GM19239 (cell line): ENCODE measurements at regions not wholly inside any gene's neighbourhood (a gene's known extent, or its start where the extent isn't known, plus 50 kb on each side); places are given as distances from the start of the nearest gene placed in this dataset.

Source experiments
- DNase-seq: peaks from one replicate; pipeline ENCODE4 v3.0.0; 2011; ENCODE audit warnings: low spot score; ENCODE audit not compliant: insufficient read length
- FAIRE-seq: peaks from 2 replicates; lab custom pipeline; 2011; peaks lifted over from hg19 to GRCh38; lab: Jason Lieb, UNC

DNA sequence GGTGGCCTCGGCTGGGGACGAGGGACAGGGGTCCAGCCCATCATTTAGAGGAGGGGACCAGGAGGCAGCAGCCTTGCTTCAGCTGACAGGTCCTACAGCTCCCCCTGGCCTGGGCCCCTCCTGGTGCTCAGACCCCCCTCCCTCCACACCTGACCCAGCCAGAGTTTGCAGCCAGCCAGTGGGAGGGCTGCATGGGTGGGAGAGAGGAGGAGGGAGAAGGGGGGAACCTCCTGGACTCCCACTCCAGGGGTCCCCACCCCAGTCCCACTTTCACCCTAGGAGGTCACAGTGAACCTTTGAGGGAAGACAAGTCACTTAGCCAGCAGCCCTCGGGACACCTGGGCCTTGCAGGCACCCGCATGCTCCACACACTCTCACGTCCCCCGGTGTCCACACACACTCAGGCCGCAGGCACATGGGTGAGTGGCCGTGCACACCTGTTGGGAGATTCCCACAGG, 108.9 kb upstream of the ZBTB40 start:
- DNase-seq (no peak), FAIRE-seq (no peak)

DNA sequence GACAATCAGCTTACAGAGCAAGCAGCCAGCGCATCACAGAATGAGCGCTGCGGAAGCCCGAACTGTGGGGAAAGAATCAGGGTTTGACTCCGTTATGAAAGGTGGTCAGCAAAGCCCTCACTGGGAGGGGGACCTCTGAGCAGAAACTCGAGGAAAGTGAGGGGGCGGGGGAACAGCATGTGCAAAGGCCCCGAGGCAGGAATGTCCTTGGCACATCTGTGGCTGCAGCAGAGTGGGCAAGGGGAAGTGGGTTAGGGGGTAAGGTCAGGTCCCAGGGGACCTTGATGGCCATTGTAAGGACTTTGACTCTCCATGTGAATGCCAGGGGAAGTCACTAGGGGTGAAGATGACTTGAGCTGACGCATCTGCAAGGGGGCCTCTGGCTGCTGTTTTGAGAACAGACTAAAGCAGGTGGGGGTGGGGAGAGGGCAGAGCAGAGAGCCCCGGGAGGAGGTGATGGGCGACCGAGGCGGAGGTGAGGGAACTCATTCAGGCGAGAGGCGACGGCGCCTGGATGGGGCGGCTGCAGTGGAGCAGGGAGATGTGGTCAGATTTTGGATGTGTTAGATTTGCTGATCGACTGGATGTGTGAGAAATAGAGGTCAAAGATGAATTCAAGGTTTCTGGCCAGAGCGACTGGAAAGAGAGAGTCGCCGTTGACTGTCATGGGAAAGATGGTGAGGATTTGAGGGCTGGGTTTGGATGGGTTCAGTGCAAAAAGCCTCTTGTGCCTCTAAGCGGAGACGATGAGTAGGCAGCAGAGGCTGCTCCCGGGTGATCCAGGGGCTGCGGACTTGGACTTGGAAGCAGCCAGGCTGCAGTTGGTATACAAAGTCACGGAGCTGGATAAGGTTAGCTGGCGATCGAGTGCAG, 108.0 kb upstream of the ZBTB40 start:
- FAIRE-seq = no peak
- no peak for DNase-seq

DNA sequence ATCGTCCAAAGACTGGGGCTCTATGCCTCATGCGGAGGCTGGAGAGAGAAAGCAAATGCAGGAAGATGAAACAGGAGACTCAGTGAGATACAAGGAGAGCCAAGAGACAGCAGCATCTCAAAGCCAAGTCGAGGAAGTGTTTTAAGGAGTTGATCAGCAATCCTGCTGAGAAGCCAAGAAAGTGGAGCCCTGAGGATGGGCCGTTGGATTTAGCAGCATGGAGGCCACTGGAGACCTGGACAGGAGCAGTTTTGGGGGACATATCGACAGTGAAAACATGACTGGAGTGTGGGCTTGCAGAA, 107.4 kb upstream of the ZBTB40 start:
- DNase-seq (no peak), FAIRE-seq (no peak)

DNA sequence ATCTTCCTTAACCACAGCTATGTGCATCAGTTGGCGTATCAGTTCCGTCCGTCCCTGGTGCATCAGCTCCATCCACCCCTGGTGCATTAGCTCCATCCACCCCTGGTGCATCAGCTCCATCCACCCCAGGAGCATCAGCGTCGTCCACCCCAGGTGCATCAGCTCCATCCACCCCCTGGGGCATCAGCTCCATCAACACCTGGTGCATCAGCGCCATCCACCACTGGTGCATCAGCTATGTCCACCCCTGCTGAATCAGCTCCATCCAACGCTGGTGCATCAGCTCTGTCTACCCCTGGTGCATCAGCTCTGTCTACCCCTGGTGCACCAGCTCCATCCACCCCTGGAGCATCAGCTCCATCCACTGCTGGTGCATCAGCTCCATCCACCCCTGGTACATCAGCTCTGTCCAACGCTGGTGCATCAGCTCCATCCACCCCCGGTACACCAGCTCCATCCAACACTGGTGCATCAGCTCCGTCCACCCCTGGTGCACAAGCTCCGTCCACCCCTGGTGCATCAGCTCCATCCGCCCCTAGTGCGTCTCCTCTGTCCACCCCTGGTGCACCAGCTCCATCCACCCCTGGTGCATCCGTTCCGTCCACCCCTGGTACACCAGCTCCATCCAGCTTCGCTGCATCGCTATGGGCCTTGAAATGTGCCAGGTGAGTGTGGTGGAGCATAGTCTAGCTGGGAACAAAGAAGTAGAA, 106.6 kb upstream of the ZBTB40 start:
- FAIRE-seq (no peak), DNase-seq (no peak)

DNA sequence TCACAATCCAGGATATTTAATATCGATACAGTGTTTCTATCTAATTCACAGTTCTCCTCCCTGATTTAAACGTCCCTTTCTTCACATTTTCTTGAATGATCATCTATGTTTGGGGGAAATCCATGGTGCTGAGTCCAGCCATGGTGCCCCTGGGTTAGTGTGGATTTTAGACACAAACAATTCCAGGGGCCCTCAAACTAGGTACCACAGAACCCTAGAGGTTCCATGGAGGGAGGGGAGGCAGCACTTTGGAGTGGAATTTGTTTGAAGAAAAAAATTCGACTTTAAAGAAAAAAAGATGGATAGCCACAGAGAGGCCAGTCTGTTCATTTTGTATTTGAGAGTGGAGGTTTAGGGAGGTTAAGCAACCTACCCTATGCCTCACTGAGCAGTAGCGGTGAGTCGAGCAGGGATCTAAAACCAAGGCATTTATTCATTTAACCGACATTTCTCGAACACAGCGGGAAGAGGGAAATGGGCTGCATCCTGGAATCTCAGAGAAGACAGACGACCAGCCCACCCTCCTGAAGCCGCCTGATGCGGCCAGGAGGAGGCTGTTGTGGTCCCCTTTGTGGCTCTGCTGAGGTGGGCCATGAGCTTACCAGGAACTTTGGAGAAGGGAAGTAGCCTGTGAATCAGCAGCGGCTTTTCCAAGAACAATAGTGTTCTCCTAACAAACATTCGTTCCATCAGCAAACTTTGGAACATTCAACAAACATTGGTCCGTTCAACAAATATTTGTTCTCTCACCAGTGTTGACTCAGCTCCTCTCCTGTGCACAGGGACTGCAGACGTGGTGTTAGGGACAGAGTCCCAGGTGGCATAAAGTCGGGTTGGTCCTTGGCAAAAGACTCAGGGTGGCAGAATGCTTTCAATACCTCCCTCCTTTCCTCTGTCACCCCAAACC, 103.5 kb upstream of the ZBTB40 start:
- FAIRE-seq = no peak
- no peak for DNase-seq

DNA sequence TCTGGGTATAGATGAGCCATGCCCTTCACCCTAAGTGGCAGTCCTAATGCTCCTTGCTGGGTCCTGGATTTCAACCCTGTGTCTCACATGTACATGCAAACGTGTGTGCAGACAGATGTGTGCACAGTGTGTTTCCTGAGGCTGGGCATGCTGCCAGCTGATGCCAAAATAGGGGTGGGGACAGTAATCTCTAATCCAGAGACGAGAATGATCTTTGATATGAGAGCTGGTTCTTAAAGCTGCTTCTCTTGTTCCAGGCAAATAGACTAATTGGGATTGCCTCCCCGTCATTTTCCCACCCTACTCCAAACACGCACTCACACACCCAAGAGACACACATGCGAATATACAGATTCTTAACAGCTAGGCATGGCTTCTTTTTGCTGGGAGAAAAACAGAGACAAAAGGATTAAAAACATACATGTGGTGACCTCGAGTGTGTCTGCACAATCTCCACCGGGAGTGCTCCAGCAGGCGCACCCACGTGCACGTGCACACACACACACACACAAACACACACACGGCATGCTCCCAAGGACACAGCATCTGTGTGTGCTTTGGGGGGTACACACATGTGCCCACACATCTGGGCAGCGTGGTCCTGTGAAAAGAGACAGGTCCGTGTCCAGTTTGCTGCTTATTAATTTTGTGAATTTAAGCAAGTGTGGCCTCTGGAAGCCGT, 102.1 kb upstream of the ZBTB40 start:
- FAIRE-seq (no peak), DNase-seq (no peak)

DNA sequence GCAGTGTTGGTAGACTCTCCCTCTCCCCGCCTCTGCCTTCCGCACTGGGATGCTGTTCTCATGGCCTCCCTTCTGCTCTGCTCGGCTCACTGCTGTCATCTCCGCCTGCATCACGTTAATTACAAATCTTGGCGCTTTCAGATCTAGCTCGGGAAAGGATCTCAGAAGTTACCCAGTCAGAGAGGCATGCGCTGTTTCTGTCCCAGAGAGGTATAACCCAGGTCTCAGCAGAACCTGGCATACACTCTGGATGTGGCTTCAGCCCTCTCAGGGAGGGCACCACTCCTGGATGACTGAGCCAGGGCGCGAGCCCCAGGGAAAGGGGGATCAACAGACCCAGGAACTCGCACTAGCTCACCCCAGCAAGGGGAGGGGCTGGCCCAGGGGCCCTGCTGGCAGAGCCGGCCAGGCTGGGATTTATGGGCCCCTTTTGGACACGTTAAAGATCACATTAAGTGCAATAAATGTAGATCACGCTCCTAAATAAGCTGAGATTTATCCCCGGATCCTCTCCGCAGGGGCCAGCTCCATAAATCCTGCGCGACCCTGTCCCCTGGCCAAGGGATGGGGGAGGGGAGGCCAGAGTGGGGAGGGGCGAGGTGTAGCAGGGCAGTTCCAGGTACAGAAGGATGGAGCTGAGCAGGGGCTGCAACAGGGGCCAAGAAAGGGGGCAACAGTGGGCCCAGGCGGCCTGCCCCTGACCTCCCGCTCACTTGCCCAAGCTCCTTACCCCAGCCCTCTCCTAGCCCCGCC, 101.3 kb upstream of the ZBTB40 start:
- FAIRE-seq = no peak
- no peak for DNase-seq

DNA sequence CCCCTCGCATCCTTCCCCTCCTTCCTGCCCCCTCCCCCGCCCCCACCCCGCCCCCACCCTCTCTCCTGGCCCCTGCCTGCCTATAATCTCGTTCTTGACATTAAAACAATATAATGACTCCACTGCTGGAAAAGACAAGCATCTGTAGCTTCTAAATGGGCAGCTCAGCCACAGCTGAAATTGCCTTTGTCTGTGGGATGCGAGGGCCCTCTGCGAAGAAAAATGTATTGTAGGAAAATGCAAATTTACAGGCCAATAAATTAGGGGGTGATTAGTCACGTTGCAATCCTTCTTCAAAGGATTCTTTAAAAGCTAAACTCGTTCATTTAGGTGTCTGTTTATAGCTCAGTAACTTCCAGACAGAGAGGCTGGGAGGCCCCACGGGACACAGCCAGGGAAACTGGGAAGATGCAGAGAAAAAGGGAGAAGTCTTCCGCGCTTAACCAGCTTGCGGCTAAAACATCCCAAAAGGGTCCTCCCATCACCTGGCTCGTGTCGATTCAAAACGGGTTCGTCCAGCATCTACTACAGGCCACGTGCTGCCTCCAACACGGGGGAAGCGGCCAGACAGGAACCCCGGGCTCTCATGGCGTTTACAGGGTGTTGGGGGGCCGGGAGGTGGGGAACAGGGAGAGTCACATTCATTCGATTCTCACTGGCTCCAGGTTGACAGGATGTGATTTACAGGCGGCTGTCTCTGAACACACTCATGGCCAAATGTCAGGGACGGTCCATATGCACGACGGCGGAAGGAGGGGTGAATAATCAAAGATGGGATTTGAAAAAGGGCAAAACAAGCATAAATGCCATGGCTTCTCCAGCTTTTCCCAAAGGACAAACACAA, 100.5 kb upstream of the ZBTB40 start:
- no peak for FAIRE-seq
- no peak for DNase-seq

DNA sequence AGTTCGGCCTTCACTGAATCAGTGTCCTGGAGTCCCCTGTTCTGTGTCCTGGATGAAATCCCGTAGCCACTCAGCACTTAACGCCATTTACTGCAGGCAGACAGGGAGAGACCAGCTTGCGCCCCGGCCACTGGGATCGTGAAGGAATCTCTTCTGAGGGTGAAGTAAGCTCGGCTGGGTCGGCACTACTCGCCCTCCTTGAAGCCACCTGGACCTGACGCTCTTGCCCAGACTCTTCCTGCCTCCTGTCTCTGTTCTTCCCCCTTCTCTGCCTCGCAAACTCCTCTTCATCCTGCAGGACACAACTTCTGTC, 99.9 kb upstream of the ZBTB40 start:
- FAIRE-seq (no peak), DNase-seq (no peak)

DNA sequence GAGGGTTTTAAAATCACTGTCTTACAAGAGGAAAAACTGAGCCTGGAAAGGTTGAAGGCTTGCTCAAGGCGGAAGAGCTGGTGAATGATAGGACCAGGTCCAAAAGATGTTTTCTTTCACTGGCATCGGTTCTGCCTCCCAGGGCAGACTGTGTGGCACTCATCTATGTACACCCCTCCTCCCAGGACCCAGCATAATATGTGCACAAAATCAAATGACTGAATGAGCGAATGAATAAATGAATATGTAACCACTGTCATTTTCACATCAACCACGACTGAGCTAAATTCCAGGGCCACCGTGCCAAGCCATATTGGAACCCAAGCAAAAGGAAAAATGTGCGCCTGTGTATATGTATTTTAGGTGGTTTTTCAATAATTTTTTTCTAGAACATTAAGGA, 99.3 kb upstream of the ZBTB40 start:
- FAIRE-seq (no peak), DNase-seq (no peak)

DNA sequence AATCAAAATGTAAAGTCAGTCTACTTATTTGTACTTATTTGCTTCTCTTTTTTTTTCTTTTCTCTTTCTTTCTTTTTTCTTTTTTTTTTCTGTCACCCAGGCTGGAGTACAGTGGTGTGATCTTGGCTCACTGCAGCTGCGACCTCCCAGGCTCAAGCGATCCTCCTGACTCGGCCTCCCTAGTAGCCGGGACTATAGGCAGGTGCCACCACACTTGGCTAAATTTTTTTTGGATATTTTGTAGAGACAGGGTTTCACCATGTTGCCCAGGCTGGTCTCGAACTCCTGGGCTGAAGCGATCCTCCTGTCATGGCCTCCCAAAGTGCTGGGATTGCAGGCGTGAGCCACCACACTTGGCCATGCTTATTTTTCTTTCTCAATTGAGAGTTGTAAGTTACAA, 98.8 kb upstream of the ZBTB40 start:
- FAIRE-seq = no peak

DNA sequence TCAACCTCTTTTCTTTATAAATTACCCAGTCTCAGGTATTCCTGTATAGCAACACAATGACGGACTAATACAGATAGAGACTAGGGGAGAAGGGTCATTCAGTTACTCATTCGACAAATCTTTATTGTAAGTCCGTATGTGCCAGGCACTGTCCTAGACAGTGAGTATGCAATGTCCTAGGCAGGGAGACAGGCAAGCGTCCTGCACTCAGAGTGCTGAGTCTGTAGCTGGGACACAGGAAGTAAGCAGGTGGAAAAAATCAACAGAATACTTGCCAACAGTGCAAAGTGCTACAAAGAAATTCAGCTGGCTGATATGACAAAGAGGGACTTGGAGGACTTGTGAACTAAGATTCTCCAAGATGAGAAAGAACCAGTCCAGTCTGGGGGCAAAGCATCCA, 92.2 kb upstream of the ZBTB40 start:
- DNase-seq (no peak), FAIRE-seq (no peak)

More for the DNA sequence above, 98.8 kb upstream of the ZBTB40 start:
- DNase-seq = no peak

DNA sequence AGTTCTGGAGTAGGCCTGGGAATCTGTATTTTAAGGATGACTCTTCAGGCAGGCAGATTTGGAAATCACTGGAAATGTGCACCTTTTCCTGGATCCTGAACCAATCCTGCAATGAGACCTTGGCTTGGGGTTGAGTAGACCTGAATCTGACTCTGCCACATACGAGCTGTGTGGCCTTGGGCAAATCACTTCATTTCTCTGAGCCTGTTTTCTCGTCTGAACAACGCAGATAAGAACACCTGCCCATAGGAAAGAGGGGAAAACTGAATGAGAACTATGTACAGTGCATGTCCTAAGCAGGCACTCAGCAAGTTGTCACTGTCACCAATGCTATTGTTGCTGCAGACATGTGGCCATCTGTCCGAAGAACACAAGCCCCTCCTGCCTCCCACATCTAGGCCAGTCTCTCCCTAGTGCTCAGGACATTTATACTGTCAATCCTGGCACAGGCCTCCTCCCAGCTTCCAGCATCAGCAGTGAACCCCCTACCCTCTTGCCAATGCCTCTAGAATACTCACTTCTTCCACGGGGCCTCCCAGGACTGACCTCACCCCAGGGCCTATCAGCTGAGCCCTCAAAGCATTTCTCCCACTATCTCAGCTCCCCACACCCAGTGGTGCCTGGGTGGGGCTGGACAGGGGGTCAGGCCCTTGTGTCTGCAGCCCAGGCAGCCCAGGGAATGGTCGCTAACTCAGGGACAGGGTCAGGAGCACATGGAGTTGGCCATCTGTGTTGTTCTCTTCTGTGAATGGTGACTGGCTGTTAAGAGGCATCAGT, 88.8 kb upstream of the ZBTB40 start:
- FAIRE-seq = no peak
- no peak for DNase-seq

DNA sequence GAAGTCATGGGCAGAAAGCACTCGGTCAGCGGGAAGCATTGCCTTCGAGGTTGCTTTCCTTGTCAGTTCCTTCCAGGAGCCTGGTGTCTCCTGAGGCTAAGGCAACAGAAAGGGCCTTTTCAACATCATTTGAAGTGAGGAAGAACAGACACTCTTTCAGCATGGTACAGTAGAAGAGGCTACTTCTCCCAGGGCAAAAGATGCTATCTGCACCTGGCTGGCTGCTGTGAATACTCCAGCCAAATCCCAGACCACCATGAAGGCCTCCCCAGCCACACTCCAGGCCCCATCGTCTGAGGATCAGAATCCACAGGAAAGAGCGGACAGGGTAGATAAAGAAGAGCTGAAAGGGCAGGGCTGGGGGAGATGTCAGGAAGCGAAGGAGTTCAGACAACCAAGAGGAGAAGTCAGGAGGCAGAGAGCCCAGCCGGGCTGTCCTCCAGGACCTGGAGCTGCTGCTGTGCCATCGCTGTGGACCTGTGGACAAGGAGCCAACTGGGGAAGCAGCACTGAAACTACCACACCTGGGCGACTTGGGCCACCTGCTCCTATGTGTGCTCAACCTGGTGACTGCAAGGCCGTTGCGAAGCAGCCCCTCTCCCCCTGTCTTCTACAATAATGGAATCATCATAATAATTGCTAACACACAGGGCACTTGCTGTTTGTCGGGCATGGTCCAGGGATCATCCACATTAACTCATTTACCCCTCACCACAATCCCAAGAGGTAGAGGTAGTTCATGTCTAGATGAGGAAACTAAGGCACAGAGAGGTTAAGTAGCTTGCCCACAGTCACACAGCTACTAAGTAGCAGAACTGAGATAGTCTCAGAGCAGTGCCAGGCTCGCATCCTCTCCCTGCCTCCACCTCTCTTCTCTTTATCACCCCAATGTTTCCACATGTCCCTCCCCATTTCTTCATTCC, 88.0 kb upstream of the ZBTB40 start:
- FAIRE-seq (no peak), DNase-seq (no peak)

DNA sequence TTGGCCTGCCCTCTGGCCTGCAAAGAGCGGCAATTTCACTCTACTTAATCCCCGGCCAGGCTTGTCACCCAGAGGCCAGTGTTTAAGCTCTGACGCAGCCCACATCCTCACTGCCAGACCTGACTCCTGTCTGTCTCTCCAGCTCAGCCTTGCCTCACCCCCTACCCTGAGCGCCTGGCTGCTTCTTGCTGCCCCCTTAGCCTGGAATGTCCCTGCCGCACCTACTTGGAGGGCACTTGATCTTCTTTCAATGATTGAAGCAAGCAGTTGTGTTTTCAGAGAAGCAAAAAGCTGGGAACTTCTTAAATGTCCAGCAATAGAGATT, 87.4 kb upstream of the ZBTB40 start:
- FAIRE-seq (no peak), DNase-seq (no peak)

DNA sequence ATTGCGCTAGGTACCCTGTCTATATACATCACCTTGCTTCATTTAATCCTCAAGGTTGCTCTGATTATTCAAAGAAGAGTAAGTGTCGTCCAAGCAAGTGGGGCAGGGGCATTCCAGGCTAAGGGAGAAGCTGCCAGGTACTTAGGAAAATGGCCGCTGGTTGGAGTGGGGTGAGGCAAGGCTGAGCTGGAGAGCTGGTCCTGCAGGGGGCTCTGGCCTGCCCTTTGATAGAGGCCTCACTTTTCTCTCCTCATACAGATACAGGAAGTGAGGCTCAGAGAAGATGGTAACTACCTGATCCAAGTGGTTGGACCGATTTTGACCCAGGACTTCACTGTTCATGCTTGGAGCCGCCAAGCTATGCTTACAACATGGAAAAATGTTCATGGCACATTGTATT, 86.9 kb upstream of the ZBTB40 start:
- DNase-seq (no peak), FAIRE-seq (no peak)
